ENCODE measurements at regions not wholly inside any gene's neighbourhood (a gene's known extent, or its start where the extent isn't known, plus 50 kb on each side); places are given as distances from the start of the nearest gene placed in this dataset.

GRCh38 chr2:199070322-199070949, 387.3 kb downstream of the SATB2 start:
- TF ChIP-seq, protein P1, sequence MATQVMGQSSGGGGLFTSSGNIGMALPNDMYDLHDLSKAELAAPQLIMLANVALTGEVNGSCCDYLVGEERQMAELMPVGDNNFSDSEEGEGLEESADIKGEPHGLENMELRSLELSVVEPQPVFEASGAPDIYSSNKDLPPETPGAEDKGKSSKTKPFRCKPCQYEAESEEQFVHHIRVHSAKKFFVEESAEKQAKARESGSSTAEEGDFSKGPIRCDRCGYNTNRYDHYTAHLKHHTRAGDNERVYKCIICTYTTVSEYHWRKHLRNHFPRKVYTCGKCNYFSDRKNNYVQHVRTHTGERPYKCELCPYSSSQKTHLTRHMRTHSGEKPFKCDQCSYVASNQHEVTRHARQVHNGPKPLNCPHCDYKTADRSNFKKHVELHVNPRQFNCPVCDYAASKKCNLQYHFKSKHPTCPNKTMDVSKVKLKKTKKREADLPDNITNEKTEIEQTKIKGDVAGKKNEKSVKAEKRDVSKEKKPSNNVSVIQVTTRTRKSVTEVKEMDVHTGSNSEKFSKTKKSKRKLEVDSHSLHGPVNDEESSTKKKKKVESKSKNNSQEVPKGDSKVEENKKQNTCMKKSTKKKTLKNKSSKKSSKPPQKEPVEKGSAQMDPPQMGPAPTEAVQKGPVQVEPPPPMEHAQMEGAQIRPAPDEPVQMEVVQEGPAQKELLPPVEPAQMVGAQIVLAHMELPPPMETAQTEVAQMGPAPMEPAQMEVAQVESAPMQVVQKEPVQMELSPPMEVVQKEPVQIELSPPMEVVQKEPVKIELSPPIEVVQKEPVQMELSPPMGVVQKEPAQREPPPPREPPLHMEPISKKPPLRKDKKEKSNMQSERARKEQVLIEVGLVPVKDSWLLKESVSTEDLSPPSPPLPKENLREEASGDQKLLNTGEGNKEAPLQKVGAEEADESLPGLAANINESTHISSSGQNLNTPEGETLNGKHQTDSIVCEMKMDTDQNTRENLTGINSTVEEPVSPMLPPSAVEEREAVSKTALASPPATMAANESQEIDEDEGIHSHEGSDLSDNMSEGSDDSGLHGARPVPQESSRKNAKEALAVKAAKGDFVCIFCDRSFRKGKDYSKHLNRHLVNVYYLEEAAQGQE (IDR thresholded peaks at IDR 0.05; ENCODE audit: low read depth): no peak
- TF ChIP-seq RAD21 (IDR thresholded peaks at IDR 0.05; ENCODE audit: low read depth): no peak
- no peak for TF ChIP-seq CREB1 (IDR thresholded peaks at IDR 0.05; ENCODE audit: low read depth)
- no peak for TF ChIP-seq USF1 (IDR thresholded peaks at IDR 0.05)
- no peak for TF ChIP-seq EP300 (IDR thresholded peaks at IDR 0.05; ENCODE audit: borderline replicate concordance)
- TF ChIP-seq CEBPB (IDR thresholded peaks at IDR 0.05): no peak
- no peak for TF ChIP-seq TEAD4 (IDR thresholded peaks at IDR 0.05)
- no peak for TF ChIP-seq TCF12 (IDR thresholded peaks at IDR 0.05; ENCODE audit: low read depth)
- no peak for TF ChIP-seq ZBTB7A (IDR thresholded peaks at IDR 0.05; ENCODE audit: low read depth)
- TF ChIP-seq TAF1 (IDR thresholded peaks at IDR 0.05; ENCODE audit: low read depth): no peak
- TF ChIP-seq EGR1 (IDR thresholded peaks at IDR 0.05): no peak

DNA sequence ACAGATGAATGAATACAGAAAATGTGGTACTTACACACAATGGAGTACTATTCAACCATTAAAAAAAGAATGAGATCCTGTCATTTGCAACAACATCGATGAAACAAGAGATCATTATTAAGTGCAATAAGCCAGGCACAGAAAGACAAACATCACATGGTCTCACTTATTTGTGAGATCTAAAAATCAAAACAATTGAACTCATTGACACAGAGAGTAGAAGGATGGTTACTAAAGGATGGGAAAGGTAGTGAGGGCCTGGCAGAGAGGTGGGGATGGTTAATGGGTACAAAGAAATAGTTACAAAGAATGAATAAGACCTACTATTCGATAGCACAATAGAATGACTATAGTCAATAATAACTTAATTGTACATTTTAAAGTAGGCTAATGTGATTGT, 393.5 kb downstream of the SATB2 start:
- TF ChIP-seq CREB1 (IDR thresholded peaks at IDR 0.05; ENCODE audit: low read depth): no peak
- TF ChIP-seq FOXM1 (IDR thresholded peaks at IDR 0.05; ENCODE audit: borderline replicate concordance, low read depth): no peak
- TF ChIP-seq, protein P2, sequence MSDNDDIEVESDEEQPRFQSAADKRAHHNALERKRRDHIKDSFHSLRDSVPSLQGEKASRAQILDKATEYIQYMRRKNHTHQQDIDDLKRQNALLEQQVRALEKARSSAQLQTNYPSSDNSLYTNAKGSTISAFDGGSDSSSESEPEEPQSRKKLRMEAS (IDR thresholded peaks at IDR 0.05): no peak
- TF ChIP-seq TCF12 (IDR thresholded peaks at IDR 0.05; ENCODE audit: low read depth): no peak
- TF ChIP-seq EGR1 (IDR thresholded peaks at IDR 0.05): no peak
- no peak for TF ChIP-seq EP300 (IDR thresholded peaks at IDR 0.05; ENCODE audit: borderline replicate concordance)
- no peak for TF ChIP-seq TEAD4 (IDR thresholded peaks at IDR 0.05)
- no peak for TF ChIP-seq RAD21 (IDR thresholded peaks at IDR 0.05; ENCODE audit: low read depth)
- TF ChIP-seq TAF1 (IDR thresholded peaks at IDR 0.05; ENCODE audit: low read depth): no peak
- no peak for TF ChIP-seq ZBTB7A (IDR thresholded peaks at IDR 0.05; ENCODE audit: low read depth)
- TF ChIP-seq CEBPB (IDR thresholded peaks at IDR 0.05): no peak
- no peak for TF ChIP-seq NFIC (IDR thresholded peaks at IDR 0.05)
- no peak for TF ChIP-seq USF1 (IDR thresholded peaks at IDR 0.05)
- TF ChIP-seq, protein P1 (IDR thresholded peaks at IDR 0.05; ENCODE audit: low read depth): no peak
- TF ChIP-seq YY1 (IDR thresholded peaks at IDR 0.05; ENCODE audit: low read depth): no peak

GRCh38 chr2:199057936-199058335, 399.8 kb downstream of the SATB2 start:
- no peak for TF ChIP-seq YY1 (IDR thresholded peaks at IDR 0.05; ENCODE audit: low read depth)
- TF ChIP-seq, protein P1 (IDR thresholded peaks at IDR 0.05; ENCODE audit: low read depth): no peak
- no peak for TF ChIP-seq RAD21 (IDR thresholded peaks at IDR 0.05; ENCODE audit: low read depth)
- TF ChIP-seq TEAD4 (IDR thresholded peaks at IDR 0.05): no peak
- no peak for TF ChIP-seq EGR1 (IDR thresholded peaks at IDR 0.05)
- TF ChIP-seq FOXM1 (IDR thresholded peaks at IDR 0.05; ENCODE audit: borderline replicate concordance, low read depth): no peak
- TF ChIP-seq NFIC (IDR thresholded peaks at IDR 0.05): no peak
- no peak for TF ChIP-seq CREB1 (IDR thresholded peaks at IDR 0.05; ENCODE audit: low read depth)

GRCh38 chr2:199055336-199055735, 402.4 kb downstream of the SATB2 start:
- TF ChIP-seq TEAD4 (IDR thresholded peaks at IDR 0.05) (no peak), RAD21 (IDR thresholded peaks at IDR 0.05; ENCODE audit: low read depth) (no peak), NFIC (IDR thresholded peaks at IDR 0.05) (no peak), YY1 (IDR thresholded peaks at IDR 0.05; ENCODE audit: low read depth) (no peak), CEBPB (IDR thresholded peaks at IDR 0.05) (no peak), TAF1 (IDR thresholded peaks at IDR 0.05; ENCODE audit: low read depth) (no peak), EGR1 (IDR thresholded peaks at IDR 0.05) (no peak), EP300 (IDR thresholded peaks at IDR 0.05; ENCODE audit: borderline replicate concordance) (no peak), CREB1 (IDR thresholded peaks at IDR 0.05; ENCODE audit: low read depth) (no peak)

Data from Ishikawa (cell line).